ENCODE measurements at regions not wholly inside any gene's neighbourhood (a gene's known extent, or its start where the extent isn't known, plus 50 kb on each side); places are given as distances from the start of the nearest gene placed in this dataset.

DNA sequence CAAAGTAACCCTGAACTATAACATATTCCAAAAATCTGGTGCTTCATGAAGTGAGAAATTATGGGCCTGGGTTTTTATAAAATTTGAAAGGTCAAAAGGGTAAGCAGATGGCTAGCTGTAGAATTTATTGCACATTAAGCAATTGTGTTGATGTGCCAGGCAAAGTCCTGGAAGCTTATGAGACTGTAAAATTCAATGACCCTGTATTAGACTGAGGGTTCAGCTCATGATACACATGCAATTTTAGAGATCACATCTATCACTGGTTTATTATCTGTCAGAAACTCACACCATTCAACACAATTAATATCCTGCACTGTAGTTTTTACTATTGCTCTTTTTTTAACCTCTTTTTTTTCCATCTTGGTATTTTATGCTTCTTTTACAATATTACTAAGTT lies 1162.6 kb upstream of the SLC39A10 start:
- TF ChIP-seq POLR2AphosphoS5 (IDR thresholded peaks at IDR 0.05) (no peak), POLR2A (IDR thresholded peaks at IDR 0.05) (no peak), EP300 (IDR thresholded peaks at IDR 0.05) (no peak)
- TF ChIP-seq, protein P1, sequence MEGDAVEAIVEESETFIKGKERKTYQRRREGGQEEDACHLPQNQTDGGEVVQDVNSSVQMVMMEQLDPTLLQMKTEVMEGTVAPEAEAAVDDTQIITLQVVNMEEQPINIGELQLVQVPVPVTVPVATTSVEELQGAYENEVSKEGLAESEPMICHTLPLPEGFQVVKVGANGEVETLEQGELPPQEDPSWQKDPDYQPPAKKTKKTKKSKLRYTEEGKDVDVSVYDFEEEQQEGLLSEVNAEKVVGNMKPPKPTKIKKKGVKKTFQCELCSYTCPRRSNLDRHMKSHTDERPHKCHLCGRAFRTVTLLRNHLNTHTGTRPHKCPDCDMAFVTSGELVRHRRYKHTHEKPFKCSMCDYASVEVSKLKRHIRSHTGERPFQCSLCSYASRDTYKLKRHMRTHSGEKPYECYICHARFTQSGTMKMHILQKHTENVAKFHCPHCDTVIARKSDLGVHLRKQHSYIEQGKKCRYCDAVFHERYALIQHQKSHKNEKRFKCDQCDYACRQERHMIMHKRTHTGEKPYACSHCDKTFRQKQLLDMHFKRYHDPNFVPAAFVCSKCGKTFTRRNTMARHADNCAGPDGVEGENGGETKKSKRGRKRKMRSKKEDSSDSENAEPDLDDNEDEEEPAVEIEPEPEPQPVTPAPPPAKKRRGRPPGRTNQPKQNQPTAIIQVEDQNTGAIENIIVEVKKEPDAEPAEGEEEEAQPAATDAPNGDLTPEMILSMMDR (IDR thresholded peaks at IDR 0.05), result no peak

Measured in suprapubic skin (tissue), 4 donors.